HG03025 (cell line): ENCODE measurements at regions not wholly inside any gene's neighbourhood (a gene's known extent, or its start where the extent isn't known, plus 50 kb on each side); places are given as distances from the start of the nearest gene placed in this dataset.
A peak's percentile ranks its signal among the peaks of the same experiment; 100 is the strongest.
"Not testable (repeated sequence)": the region's sequence is repeated elsewhere in the genome, so short reads cannot be mapped to it uniquely, and the experiment has no call there.

Experiments used
- ATAC-seq: cut with Tn5 transposase; IDR thresholded peaks from one replicate; pipeline ENCODE4 v1.9.1; 2021; ENCODE audit warnings: mild to moderate bottlenecking, moderate library complexity; ENCODE audit not compliant: unreplicated experiment, low FRiP score

DNA sequence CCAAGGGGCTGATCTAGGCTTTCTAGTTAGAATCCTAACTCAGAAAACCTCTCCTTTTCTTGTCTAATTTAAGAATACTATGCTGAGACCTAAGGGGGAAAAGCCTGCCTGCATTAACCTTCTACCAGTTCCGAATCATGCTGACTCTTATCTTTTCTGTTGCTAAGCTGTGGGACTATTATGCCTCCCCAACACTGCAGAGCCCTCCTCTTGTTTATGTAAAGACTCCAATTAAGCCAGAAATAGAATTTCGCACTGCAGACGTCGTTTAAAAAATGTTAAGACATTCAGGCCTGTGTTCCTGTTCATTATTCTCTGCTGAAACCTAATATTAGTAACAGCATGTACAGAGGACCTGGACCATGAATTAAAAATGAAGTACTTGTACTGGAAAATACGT is 310.6 kb upstream of the ATP11B start:
- ATAC-seq, result no peak

- ATAC-seq, result no peak
These were observed 308.6 kb upstream of the ATP11B start for GRCh38 chr3:182484682-182485081.

DNA sequence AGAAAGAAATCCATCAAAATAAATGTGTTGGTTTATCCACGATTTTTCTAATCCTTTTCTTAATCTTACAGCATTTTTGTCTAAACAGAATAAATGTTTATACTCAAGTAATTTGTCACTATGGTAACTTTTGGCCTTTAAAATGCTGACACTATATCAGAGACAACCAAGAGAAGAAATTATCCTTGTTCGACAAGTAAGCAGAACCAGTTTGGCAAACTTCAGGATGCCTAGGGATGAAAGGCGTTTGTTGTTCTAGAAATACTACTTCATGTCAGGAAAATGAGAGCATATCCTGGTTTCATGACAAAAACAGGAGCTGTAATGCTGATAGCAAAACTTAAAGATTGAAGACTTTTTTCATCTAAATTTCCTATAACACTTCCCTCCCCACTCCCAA is 308.0 kb upstream of the ATP11B start:
- ATAC-seq, result no peak

- no peak for ATAC-seq
These were observed 306.8 kb upstream of the ATP11B start for GRCh38 chr3:182486463-182486862.

DNA sequence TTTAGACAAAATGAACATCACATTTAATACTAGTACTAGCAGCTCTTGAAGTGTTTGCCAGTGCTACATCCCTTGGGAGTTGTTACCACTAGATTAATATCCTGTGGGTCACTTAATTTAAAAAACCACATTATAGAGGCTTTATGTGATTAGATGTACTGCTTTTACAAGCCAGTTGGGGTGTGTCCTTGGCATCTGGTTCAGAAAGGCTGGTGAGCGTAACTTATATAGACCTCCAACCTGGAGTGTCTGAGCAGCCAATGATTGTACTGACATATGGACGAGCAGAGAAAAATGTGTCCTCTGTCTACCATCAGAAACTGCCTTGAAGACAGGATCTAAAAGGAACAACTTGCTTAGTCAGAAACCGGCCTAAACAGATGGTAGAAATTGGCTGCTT is 306.2 kb upstream of the ATP11B start:
- no peak for ATAC-seq

GRCh38 chr3:182487611-182488010 is 305.7 kb upstream of the ATP11B start:
- no peak for ATAC-seq

DNA sequence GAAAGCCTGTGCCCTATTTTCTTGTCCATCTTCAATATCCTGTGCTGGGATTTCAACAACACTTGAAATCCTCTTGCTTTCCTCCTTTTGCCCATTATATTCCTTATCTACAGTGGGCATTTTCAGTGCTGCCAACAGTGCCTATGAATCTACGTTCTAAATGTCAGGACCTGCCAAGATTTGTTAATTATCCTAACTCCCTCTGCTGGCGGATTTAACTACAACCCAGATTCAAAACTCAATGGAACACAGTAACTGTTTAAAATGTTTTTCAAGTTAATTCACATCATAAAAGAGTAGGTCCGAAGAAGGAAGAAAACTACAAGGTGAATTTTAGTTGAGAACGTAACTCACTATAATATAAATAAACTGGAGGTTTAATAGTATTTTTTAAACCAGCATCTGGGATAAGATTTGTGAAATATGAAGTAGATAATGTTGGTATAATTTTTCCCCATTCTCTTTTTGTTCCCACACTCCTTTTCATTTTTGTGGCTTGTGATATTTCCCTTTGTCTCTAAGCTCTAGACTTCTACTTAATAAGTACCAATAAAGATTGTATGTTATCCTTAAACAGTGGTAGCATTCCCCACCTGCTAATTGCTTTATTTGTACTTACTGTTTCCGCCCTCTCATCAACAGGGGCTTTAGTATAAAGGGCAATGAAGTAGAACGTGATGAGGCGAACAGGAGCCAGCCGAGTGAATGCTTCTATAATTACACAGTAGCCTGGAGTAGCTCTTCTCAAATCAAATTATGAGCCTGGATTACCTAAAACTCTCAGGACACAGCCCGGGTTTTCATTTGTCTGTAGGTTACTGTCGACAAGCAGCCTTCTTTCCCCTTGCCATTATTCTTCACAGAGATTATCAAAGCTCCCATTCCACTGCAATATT is 302.5 kb upstream of the ATP11B start:
- ATAC-seq, result no peak

DNA sequence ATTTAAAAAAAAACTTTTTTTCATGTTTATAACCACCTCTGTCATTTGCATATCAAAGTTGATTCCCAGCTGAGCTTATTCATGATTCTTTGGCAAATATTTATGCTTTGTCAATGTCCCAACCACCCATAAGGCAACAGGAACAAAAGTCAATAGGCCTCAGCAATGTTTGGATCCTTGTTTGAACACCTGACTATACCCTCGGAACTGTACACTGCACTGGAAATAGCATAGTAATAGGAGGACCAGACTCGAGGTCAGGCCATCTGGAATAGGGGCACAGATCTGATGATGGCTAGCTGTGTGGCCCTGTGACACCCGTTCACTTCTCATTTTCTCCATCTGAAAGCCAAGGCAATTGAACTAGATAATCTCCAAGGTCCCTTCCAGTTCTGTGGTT is 301.7 kb upstream of the ATP11B start:
- ATAC-seq, result no peak

- ATAC-seq, result no peak
These were observed 300.8 kb upstream of the ATP11B start for GRCh38 chr3:182492536-182492935.

DNA sequence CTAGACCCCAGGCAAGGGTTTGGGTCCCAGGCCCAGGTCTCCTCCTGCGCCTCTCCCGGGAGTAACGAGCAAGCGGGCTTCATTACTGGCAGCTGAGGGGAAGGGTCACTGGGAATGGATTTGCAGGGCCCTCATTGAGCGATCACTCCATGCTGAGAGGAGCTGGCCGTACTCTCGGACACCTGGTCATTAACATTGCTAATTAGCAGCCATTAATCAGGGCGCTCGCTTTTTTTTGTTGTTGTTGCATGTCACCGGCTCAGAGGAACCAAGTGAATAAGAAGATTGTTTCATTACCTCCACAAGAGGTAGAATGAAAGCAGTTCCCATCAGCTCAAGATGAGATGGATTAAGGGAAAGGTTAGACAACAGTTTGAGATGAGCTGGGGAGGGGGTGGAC is 293.0 kb upstream of the ATP11B start:
- no peak for ATAC-seq

DNA sequence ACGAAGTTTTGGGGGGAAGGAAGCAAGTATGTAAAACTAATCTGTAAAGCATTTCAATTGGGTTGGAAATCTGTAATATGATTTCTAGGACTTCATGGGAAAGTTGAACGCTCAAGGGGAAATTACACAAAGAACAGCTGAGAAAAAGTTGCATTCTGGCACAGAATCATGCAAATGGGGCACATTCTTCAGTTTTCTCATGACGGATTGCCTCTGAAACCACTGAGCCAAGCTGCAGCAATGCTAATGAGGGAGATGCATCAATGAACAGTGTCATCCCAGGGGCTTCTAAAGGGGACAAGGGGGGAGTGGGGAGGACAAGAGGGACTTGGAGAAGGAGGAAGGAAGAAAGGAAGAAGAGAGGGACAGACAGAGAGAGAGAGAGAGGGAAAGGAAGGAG is 291.4 kb upstream of the ATP11B start:
- no peak for ATAC-seq

GRCh38 chr3:182503401-182503800 is 289.9 kb upstream of the ATP11B start:
- ATAC-seq, result no peak

DNA sequence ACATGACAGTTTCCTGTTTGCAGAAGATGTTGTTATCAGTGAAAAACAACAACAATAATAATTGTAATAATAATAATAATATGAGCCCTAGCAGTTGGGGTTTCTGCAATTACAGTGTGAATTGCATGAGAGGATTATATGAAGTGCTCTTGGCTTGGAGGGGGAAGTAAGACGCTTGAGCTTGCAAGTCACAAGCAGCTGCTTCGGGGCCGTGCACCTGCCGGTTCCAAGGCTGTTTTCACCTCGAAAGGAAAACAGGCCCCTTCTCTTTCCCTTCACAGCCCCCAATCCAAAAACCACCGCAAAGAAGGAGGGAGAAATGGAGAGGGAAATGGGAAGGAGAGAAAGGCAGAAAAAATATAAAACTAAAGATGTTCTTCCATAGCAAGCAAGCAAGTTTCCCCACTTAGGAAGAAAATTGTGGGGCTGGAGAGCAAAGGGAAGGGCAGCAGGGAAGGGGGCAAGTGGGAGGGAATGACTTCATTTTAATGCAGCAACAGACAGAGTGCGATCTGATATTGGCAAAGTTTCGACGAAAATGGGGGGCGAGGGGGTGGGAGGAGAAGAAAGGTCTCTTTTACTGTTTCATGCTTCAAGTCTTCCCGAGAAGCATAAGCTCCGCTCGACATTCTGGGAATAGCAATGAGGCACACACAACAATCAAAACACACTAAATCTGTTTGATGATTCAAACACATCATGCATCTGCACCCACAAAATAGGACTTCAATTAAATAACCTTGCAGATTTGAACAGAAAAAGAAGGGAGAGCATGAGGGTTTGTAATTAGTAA is 284.2 kb upstream of the ATP11B start:
- no peak for ATAC-seq

DNA sequence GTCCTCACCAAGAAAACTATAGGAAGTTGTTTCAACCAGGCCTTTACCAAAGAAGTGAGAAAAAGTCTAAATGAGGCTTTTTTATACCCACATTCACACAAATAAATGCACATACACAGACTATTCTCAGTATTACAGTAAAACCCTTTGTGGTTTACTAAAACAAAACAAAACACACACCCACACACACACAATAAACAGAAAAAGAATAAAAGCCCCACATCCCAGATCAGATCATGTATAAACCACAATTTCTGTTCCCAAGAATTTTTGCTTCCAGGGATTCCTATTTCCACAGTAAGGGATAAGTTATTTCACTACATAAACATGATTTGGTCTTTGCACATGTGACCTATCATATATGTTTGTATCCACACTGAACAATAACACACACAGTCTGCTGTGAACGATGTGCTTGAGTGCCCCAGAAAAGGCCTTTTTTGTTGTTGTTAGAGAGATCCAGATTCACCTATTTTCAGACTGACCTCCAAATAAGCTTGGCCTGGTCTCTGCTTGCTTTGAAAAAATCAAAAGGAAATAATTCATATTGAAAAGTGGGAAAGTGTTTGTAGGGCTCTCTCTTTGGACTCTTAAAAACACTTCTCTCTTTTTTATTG is 283.4 kb upstream of the ATP11B start:
- ATAC-seq, result no peak

- ATAC-seq, result no peak
These were observed 278.9 kb upstream of the ATP11B start for GRCh38 chr3:182514236-182514964.

- ATAC-seq, result no peak
These were observed 276.5 kb upstream of the ATP11B start for GRCh38 chr3:182516597-182517336.

DNA sequence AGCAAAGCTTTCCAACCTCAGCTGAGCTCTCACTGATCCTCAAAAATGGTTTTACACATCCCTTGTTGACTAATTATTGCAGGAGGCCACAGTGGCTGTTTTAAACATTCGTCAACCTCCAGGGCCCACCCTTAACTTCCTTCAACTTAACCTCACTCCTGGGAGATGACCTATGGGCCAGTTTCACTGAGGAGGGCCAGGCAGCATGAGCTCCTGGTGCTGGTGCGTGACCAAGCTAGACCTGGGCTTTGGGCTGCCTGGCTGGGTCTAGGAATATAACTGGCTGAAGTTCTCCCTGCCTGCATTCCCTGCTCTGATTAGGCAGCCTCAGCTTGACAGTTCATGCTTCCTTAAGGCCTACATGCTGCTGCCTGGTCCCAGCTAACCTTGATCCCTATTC is 273.7 kb upstream of the ATP11B start:
- ATAC-seq, result no peak

- peak; percentile 72 for ATAC-seq
These were observed 272.0 kb upstream of the ATP11B start for GRCh38 chr3:182521339-182521738.

DNA sequence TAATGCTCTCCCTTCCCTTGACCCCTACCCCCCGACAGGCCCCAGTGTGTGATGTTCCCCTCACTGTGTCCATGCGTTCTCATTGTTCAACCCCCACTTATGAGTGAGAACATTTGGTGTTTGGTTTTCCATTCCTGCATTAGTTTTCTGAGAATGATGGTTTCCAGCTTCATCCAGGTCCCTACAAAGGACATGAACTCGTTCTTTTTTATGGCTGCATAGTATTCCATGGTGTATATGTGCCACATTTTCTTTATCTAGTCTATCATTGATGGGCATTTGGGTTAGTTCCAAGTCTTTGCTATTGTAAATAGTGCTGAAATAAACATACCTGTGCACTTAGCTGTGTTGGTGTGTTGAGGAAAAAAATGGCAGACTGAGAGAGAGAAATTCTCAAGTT is 269.9 kb upstream of the ATP11B start:
- ATAC-seq, result not testable (repeated sequence)

DNA sequence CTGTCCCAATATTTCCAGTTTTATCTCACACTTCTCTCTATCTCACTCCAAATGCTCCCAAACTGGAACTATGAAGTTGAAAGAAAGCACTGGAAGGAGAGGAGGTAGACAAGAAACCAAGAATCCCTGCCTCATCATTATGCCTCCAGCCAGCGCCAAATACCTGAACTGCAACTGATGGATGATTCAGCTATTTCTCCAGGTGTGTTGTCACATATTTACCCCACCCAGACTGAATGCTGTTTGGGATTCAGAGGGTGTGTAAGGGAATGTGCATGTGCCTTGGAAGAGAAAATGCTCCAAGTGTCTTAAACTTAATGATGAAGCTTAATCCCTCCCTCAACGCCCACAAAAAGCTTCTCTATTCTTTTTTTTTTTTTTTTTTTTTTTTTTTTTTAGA is 269.5 kb upstream of the ATP11B start:
- no peak for ATAC-seq
